PC-9 (cell line): ENCODE measurements at regions not wholly inside any gene's neighbourhood (a gene's known extent, or its start where the extent isn't known, plus 50 kb on each side); places are given as distances from the start of the nearest gene placed in this dataset.
"Not testable (repeated sequence)": the region's sequence is repeated elsewhere in the genome, so short reads cannot be mapped to it uniquely, and the experiment has no call there.

Source experiments
- BruUV-seq: library from RNA; stranded (reverse); fragments of 400-500 nt; replicated peaks from 2 replicates; lab custom pipeline; 2021; lab: Mats Ljungman, UMichigan
- CTCF ChIA-PET: fragments of 300-600 bp; sonication (Branson Sonifier 250); formaldehyde crosslinking; loops from one replicate; lab custom pipeline; 2022; ENCODE audit warnings: antibody characterized with exemption; lab: Charles Lee
- POLR2A ChIA-PET: fragments of 300-600 bp; sonication (Branson Sonifier 250); formaldehyde crosslinking; loops from one replicate; lab custom pipeline; 2022; ENCODE audit warnings: antibody characterized with exemption; ENCODE audit not compliant: unreplicated experiment; lab: Charles Lee
- DNase-seq, 2 experiments: peaks; one replicate each; pipeline versions ENCODE4 v3.0.0 to v3.0.0-alpha.2; 2015 to 2022; ENCODE audit warnings: mixed read lengths in 1 of 2
- H2AFZ ChIP-seq: fragments of 200-600 bp; sonication (generic); 2 replicates; pipeline ENCODE4 v1.8.1; 2017; ENCODE audit warnings: antibody characterized with exemption
- H3F3A ChIP-seq: fragments of 200-600 bp; sonication (generic); 2 replicates; pipeline ENCODE4 v1.8.1; 2017; ENCODE audit warnings: antibody characterized with exemption, mild to moderate bottlenecking, low read depth; ENCODE audit not compliant: insufficient read depth
- H3K27ac ChIP-seq: fragments of 200-600 bp; sonication (generic); 2 replicates; pipeline ENCODE4 v1.6.1; 2016; ENCODE audit warnings: mixed run types
- H3K27me3 ChIP-seq: fragments of 200-600 bp; sonication (generic); 2 replicates; pipeline ENCODE4 v1.6.1; 2016; ENCODE audit warnings: low read depth, mixed run types; ENCODE audit not compliant: insufficient read depth
- H3K36me3 ChIP-seq: fragments of 200-600 bp; sonication (generic); 2 replicates; pipeline ENCODE4 v1.6.1; 2016; ENCODE audit warnings: low read depth, mixed run types
- H3K4me1 ChIP-seq: fragments of 200-600 bp; sonication (generic); replicated peaks from 2 replicates; pipeline ENCODE4 v1.6.1; 2016; ENCODE audit warnings: mixed run types; ENCODE audit not compliant: insufficient read depth
- H3K4me2 ChIP-seq: fragments of 200-600 bp; sonication (generic); 2 replicates; pipeline ENCODE4 v1.6.1; 2017; ENCODE audit warnings: mixed run types
- H3K4me3 ChIP-seq: fragments of 200-600 bp; sonication (generic); 2 replicates; pipeline ENCODE4 v1.6.1; 2016; ENCODE audit warnings: mixed run types
- H3K79me2 ChIP-seq: fragments of 200-600 bp; sonication (generic); 2 replicates; pipeline ENCODE4 v1.6.1; 2017; ENCODE audit warnings: low read depth, mixed run types
- H3K9me2 ChIP-seq: fragments of 200-600 bp; sonication (generic); 2 replicates; pipeline ENCODE4 v1.8.1; 2017; ENCODE audit warnings: mild to moderate bottlenecking; ENCODE audit not compliant: insufficient read depth
- H3K9me3 ChIP-seq: fragments of 200-600 bp; sonication (generic); 2 replicates; pipeline ENCODE4 v1.8.1; 2016; ENCODE audit warnings: low read depth; ENCODE audit not compliant: insufficient read depth
- H4K20me1 ChIP-seq: fragments of 200-600 bp; sonication (generic); 2 replicates; pipeline ENCODE4 v1.8.1; 2017; ENCODE audit not compliant: insufficient read depth
- EZH2 ChIP-seq: fragments of 200-600 bp; sonication (generic); IDR thresholded peaks from 2 replicates; pipeline ENCODE4 v1.8.0; 2017; ENCODE audit warnings: antibody characterized with exemption, low read depth
- intact Hi-C: fragments of 100-400 bp; cut with micrococcal nuclease; formaldehyde crosslinking; loops from one replicate; pipeline ENCODE4 v1.10.0; 2022; ENCODE audit not compliant: unreplicated experiment
- TF ChIP-seq, protein P1 (sequence below): fragments of 200-600 bp; sonication (generic); conservative IDR thresholded peaks from 2 replicates; pipeline ENCODE4 v1.6.1; 2017; ENCODE audit warnings: mixed run types, antibody characterized with exemption, mild to moderate bottlenecking, moderate library complexity

DNA sequence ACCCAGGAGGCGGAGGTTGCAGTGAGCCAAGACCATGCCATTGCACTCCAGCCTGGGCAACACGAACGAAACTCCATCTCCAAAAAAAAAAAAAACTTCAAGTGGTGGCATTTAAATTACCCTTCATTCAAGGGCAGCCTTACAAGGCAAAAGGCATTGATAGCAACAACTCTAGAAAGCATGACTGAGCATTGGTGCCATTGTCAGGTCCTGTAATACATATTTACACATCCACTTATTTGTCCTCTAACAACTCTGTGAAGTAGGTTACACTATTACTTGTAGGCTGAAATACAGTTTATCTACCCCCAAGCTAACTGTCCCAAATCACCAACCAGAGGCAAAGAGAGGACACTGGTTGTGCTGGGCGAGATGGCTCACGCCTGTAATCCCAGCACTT is 52.7 kb upstream of the LARP1 start:
- intact Hi-C loops: no loop called here
- DNase-seq: no peak
- no peaks in the 10 kb centered on the region for H3K9me2 ChIP-seq
- H3K4me3 ChIP-seq: no peak overlapping the region
- no peaks in the 10 kb centered on the region for H3K79me2 ChIP-seq
- H2AFZ ChIP-seq: no peak overlapping the region
- no peaks in the 10 kb centered on the region for H3K27me3 ChIP-seq
- no peak overlapping the region for H3K4me2 ChIP-seq
- H3K4me1 ChIP-seq: peaks cover 14% of the 10 kb centered on the region
- TF ChIP-seq EZH2: no peak
- TF ChIP-seq, protein P1, sequence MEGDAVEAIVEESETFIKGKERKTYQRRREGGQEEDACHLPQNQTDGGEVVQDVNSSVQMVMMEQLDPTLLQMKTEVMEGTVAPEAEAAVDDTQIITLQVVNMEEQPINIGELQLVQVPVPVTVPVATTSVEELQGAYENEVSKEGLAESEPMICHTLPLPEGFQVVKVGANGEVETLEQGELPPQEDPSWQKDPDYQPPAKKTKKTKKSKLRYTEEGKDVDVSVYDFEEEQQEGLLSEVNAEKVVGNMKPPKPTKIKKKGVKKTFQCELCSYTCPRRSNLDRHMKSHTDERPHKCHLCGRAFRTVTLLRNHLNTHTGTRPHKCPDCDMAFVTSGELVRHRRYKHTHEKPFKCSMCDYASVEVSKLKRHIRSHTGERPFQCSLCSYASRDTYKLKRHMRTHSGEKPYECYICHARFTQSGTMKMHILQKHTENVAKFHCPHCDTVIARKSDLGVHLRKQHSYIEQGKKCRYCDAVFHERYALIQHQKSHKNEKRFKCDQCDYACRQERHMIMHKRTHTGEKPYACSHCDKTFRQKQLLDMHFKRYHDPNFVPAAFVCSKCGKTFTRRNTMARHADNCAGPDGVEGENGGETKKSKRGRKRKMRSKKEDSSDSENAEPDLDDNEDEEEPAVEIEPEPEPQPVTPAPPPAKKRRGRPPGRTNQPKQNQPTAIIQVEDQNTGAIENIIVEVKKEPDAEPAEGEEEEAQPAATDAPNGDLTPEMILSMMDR: no peak
- POLR2A ChIA-PET: no interaction called here
- H3F3A ChIP-seq: peaks cover 4% of the 10 kb centered on the region; the same call in 1 of the 2 replicates
- H4K20me1 ChIP-seq: no peaks in the 10 kb centered on the region
- CTCF ChIA-PET: no interaction called here
- H3K9me3 ChIP-seq: no peaks in the 10 kb centered on the region
- H3K27ac ChIP-seq: no peak overlapping the region
- no peaks in the 10 kb centered on the region for H3K36me3 ChIP-seq
- no TSS peak for BruUV-seq

DNA sequence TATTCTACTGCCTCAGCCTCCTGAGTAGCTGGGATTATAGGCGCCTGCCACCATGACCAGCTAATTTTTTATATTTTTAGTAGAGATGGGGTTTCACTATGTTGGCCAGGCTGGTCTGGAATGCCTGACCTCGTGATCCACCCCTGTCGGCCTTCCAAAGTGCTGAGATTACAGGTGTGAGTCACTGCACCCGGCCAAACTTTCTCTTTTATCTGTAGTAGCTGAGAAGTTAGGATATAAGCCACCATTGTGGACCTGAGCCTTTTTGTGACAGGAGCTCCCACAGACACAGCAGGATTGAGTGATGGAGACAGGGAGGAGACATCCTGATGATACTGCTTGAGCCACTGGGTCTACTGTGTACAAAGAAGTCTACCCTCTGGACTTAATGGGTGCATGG is 53.5 kb upstream of the LARP1 start:
- H3K27me3 ChIP-seq, H3K79me2 ChIP-seq, H4K20me1 ChIP-seq, H3K4me3 ChIP-seq, POLR2A ChIA-PET, H3K9me3 ChIP-seq, H3K36me3 ChIP-seq, H3K27ac ChIP-seq, H3F3A ChIP-seq, intact Hi-C loops, DNase-seq, BruUV-seq, H2AFZ ChIP-seq, H3K9me2 ChIP-seq: not testable (repeated sequence)
- H3K4me1 ChIP-seq: peaks cover 14% of the 10 kb centered on the region
- H3K4me2 ChIP-seq: peak overlapping the region; percentile 30; the same call in 1 of the 2 replicates
- CTCF ChIA-PET: interaction anchor here (0.6 kb wide), 1 partner anchor 24 kb away, joined by 3 read pairs; no protein-coding TSS in a partner anchor

DNA sequence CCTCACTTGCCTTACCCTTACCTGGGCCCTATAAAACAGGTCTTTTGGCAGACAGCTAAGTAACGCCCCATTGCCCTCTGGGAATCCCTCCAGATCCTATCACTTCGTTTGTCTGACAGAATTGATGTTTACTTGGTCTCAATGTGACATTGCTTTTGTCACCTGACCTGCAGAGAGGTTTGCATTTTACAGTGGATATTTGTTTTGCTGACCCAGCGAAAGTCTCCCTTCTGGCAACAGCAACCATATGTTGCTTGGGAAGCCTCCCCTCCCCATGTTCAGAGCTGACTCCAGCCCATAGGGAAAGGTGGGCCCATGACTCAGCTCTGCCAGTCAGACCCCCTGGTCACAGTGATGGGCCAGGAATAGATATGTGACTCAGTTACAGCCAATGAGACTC is 54.0 kb upstream of the LARP1 start:
- H3K4me3 ChIP-seq: no peak overlapping the region
- ChIA-PET POLR2A (no interaction called here), CTCF (interaction anchor here (0.6 kb wide), 1 partner anchor 23 kb away, joined by 3 read pairs; no protein-coding TSS in a partner anchor)
- TF ChIP-seq, protein P1: no peak
- TF ChIP-seq EZH2: no peak
- H3K27me3 ChIP-seq: no peaks in the 10 kb centered on the region
- BruUV-seq: no TSS peak
- H3K79me2 ChIP-seq: no peaks in the 10 kb centered on the region
- H3K9me2 ChIP-seq: no peaks in the 10 kb centered on the region
- no peaks in the 10 kb centered on the region for H3K9me3 ChIP-seq
- no peak for DNase-seq
- 0 out of 2 replicates have a peak overlapping the region, but pooled peaks have one; percentile 30 for H3K4me2 ChIP-seq
- no peak overlapping the region for H2AFZ ChIP-seq
- H4K20me1 ChIP-seq: no peaks in the 10 kb centered on the region
- H3F3A ChIP-seq: peaks cover 4% of the 10 kb centered on the region; the same call in 1 of the 2 replicates
- H3K27ac ChIP-seq: no peak overlapping the region
- intact Hi-C loops: no loop called here
- H3K4me1 ChIP-seq: peaks cover 14% of the 10 kb centered on the region
- no peaks in the 10 kb centered on the region for H3K36me3 ChIP-seq

DNA sequence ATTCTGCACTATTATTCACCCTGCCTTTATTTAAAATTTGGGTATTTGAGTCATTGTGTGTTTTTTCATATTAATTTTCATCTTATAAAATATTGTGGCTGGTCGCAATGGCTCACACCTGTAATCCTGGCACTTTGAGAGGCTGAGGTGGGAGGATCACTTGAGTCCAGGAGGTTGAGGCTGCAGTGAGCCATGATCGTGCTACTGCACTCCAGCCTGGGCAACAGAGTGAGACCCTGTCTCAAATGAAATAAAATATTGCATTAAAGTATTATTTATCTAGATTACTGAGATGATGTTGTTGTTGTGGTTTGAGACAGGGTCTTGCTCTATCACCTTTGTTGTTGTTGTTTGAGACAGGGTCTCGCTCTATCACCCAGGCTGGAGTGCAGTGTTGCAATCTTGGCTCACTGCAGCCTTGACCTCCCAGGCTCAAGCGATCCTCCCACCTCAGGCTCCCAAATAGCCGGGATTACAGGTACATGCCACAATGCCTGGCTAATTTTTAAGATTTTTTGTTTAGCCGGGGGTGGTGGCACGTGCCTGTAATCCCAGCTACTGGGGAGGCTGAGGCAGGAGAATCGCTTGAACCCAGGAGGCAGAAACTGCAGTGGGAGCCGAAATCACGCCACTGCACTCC is 54.8 kb upstream of the LARP1 start:
- H3K27me3 ChIP-seq, POLR2A ChIA-PET, H3K4me3 ChIP-seq, CTCF ChIA-PET, H4K20me1 ChIP-seq, BruUV-seq, H3K79me2 ChIP-seq, H3K4me2 ChIP-seq, DNase-seq, H3K9me3 ChIP-seq, H2AFZ ChIP-seq, H3F3A ChIP-seq, H3K36me3 ChIP-seq, H3K9me2 ChIP-seq, intact Hi-C loops, H3K27ac ChIP-seq: not testable (repeated sequence)
- H3K4me1 ChIP-seq: peaks cover 14% of the 10 kb centered on the region
